IMR-90 (cell line): ENCODE measurements at regions not wholly inside any gene's neighbourhood (a gene's known extent, or its start where the extent isn't known, plus 50 kb on each side); places are given as distances from the start of the nearest gene placed in this dataset.

Source experiments
- ATAC-seq: fragments of 200-7000 bp; cut with Tn5 transposase; 2 replicates; pipeline ENCODE4 v1.9.1; 2020; ENCODE audit warnings: low read depth, mild to moderate bottlenecking, moderate library complexity
- BruUV-seq: library from RNA; stranded (reverse); fragments of 400-500 nt; replicated peaks from 2 replicates; lab custom pipeline; 2021; lab: Mats Ljungman, UMichigan
- CTCF ChIA-PET: fragments of 300-600 bp; formaldehyde crosslinking; extraction: SDS; loops from one replicate; lab custom pipeline; 2021; ENCODE audit warnings: antibody characterized with exemption; lab: Yijun Ruan, JAX
- POLR2A ChIA-PET: fragments of 300-600 bp; sonication (Branson Sonifier 250); formaldehyde crosslinking; loops from one replicate; lab custom pipeline; 2022; ENCODE audit warnings: antibody characterized with exemption; ENCODE audit not compliant: unreplicated experiment; lab: Charles Lee
- DNase-seq: peaks from one replicate; pipeline ENCODE4 v3.0.0; 2013
- H2AFZ ChIP-seq: replicated peaks from 2 replicates; pipeline ENCODE3; 2013; ENCODE audit warnings: low read length, mild to moderate bottlenecking; ENCODE audit not compliant: poor library complexity
- H2AK5ac ChIP-seq: 2 replicates; pipeline ENCODE4 v1.6.1; 2013; ENCODE audit warnings: low read depth, low read length, inconsistent platforms
- H2AK9ac ChIP-seq: replicated peaks from 2 replicates; pipeline ENCODE3; 2013; ENCODE audit warnings: mild to moderate bottlenecking, low read depth, low read length, moderate library complexity; ENCODE audit not compliant: poor library complexity
- H2BK120ac ChIP-seq: 2 replicates; pipeline ENCODE4 v1.6.1; 2013; ENCODE audit warnings: low read depth, low read length, inconsistent platforms
- H2BK15ac ChIP-seq: 3 replicates; pipeline ENCODE4 v1.6.1; 2013; ENCODE audit warnings: low read depth, low read length, inconsistent platforms
- H2BK20ac ChIP-seq: 2 replicates; pipeline ENCODE4 v1.6.1; 2013; ENCODE audit warnings: low read depth, mild to moderate bottlenecking, inconsistent platforms, low read length, moderate library complexity
- H2BK5ac ChIP-seq: 2 replicates; pipeline ENCODE4 v1.6.1; 2013; ENCODE audit warnings: mild to moderate bottlenecking, low read depth, low read length, inconsistent platforms; ENCODE audit not compliant: poor library complexity, severe bottlenecking
- H3K14ac ChIP-seq: replicated peaks from 2 replicates; pipeline ENCODE4 v1.6.1; 2013; ENCODE audit warnings: low read depth, low read length, inconsistent platforms
- H3K18ac ChIP-seq: 2 replicates; pipeline ENCODE4 v1.6.1; 2013; ENCODE audit warnings: low read depth, low read length, control low read depth
- H3K23ac ChIP-seq: 2 replicates; pipeline ENCODE4 v1.6.1; 2013; ENCODE audit warnings: low read depth, low read length, inconsistent platforms
- H3K27ac ChIP-seq: 2 replicates; pipeline ENCODE4 v1.5.1; 2013; ENCODE audit warnings: mild to moderate bottlenecking, control low read depth, low read length; ENCODE audit not compliant: insufficient read depth
- H3K27me3 ChIP-seq: 2 replicates; pipeline ENCODE4 v1.6.1; 2013; ENCODE audit warnings: low read length; ENCODE audit not compliant: control insufficient read depth, insufficient read depth
- H3K36me3 ChIP-seq: 2 replicates; pipeline ENCODE4 v1.6.1; 2013; ENCODE audit warnings: low read length, mixed read lengths; ENCODE audit not compliant: control insufficient read depth, insufficient read depth
- H3K4ac ChIP-seq: 2 replicates; pipeline ENCODE4 v1.6.1; 2013; ENCODE audit warnings: low read depth, low read length, inconsistent platforms
- H3K4me1 ChIP-seq: 2 replicates; pipeline ENCODE4 v1.6.1; 2013; ENCODE audit warnings: low read length, mixed read lengths; ENCODE audit not compliant: control insufficient read depth, insufficient read depth
- H3K4me2 ChIP-seq: 2 replicates; pipeline ENCODE4 v1.6.1; 2013; ENCODE audit warnings: low read depth, mild to moderate bottlenecking, control low read depth, low read length, moderate library complexity
- H3K4me3 ChIP-seq: 2 replicates; pipeline ENCODE4 v1.5.1; 2013; ENCODE audit warnings: low read depth, mild to moderate bottlenecking, control low read depth, low read length, moderate library complexity; ENCODE audit not compliant: insufficient read depth
- H3K56ac ChIP-seq: 2 replicates; pipeline ENCODE4 v1.6.1; 2013; ENCODE audit warnings: low read length, inconsistent platforms; ENCODE audit not compliant: insufficient read depth; ENCODE audit errors: extremely low read depth
- H3K79me1 ChIP-seq, 2 experiments: 2 replicates each; pipeline ENCODE4 v1.6.1; 2013; ENCODE audit warnings: low read length in 2 of 2, inconsistent platforms in 1 of 2, low read depth in 1 of 2
- H3K9ac ChIP-seq: 2 replicates; pipeline ENCODE4 v1.6.1; 2013; ENCODE audit warnings: low read depth, low read length, control low read depth
- H3K9me1 ChIP-seq: 2 replicates; pipeline ENCODE4 v1.6.1; 2013; ENCODE audit warnings: low read length, inconsistent platforms; ENCODE audit not compliant: insufficient read depth
- H3K9me3 ChIP-seq: 2 replicates; pipeline ENCODE4 v1.6.1; 2013; ENCODE audit warnings: low read length; ENCODE audit not compliant: control insufficient read depth, insufficient read depth
- H4K20me1 ChIP-seq: 2 replicates; pipeline ENCODE4 v1.6.1; 2013; ENCODE audit warnings: low read length, inconsistent platforms; ENCODE audit not compliant: insufficient read depth
- H4K5ac ChIP-seq: 2 replicates; pipeline ENCODE4 v1.6.1; 2013; ENCODE audit warnings: mild to moderate bottlenecking, low read depth, low read length, control low read depth
- H4K8ac ChIP-seq, 2 experiments: 2 replicates each; pipeline ENCODE4 v1.6.1; 2013; ENCODE audit warnings: low read depth in 2 of 2, low read length in 2 of 2, control low read depth in 1 of 2, inconsistent platforms in 1 of 2
- H4K91ac ChIP-seq: 2 replicates; pipeline ENCODE4 v1.6.1; 2013; ENCODE audit warnings: low read depth, low read length, inconsistent platforms; ENCODE audit not compliant: insufficient read depth
- BHLHE40 ChIP-seq: fragments of 150-350 bp; IDR thresholded peaks from 2 replicates; pipeline ENCODE4 v1.6.1; 2016; ENCODE audit warnings: mild to moderate bottlenecking, low read depth, low read length
- CEBPB ChIP-seq: IDR thresholded peaks from 2 replicates; pipeline ENCODE4 v1.6.1; 2012; ENCODE audit warnings: low read depth, low read length, improper control_type of control experiment
- CHD1 ChIP-seq: IDR thresholded peaks from 2 replicates; pipeline ENCODE4 v1.6.1; 2012; ENCODE audit warnings: low read depth, low read length, improper control_type of control experiment
- CTCF ChIP-seq: conservative IDR thresholded peaks from 2 replicates; pipeline ENCODE4 v1.5.1; 2012; ENCODE audit warnings: mild to moderate bottlenecking, low read depth, low read length, improper control_type of control experiment
- FOS ChIP-seq: fragments of 150-350 bp; IDR thresholded peaks from 2 replicates; pipeline ENCODE4 v1.6.1; 2016; ENCODE audit warnings: low read depth, low read length
- MAFK ChIP-seq: IDR thresholded peaks from 2 replicates; pipeline ENCODE4 v1.6.1; 2012; ENCODE audit warnings: low read depth, low read length, improper control_type of control experiment
- MAZ ChIP-seq: IDR thresholded peaks from 2 replicates; pipeline ENCODE4 v1.6.1; 2012; ENCODE audit warnings: low read depth, mild to moderate bottlenecking, low read length, improper control_type of control experiment, moderate library complexity, borderline replicate concordance
- MXI1 ChIP-seq: IDR thresholded peaks from 2 replicates; pipeline ENCODE4 v1.6.1; 2012; ENCODE audit warnings: low read depth, mild to moderate bottlenecking, low read length, moderate library complexity, borderline replicate concordance
- NFE2L2 ChIP-seq: fragments of 150-350 bp; IDR thresholded peaks from 2 replicates; pipeline ENCODE4 v1.6.1; 2016; ENCODE audit warnings: low read depth, mild to moderate bottlenecking, low read length
- POLR2A ChIP-seq: IDR thresholded peaks from 2 replicates; pipeline ENCODE4 v1.6.1; 2012; ENCODE audit warnings: mild to moderate bottlenecking, low read depth, low read length
- RAD21 ChIP-seq: IDR thresholded peaks from 2 replicates; pipeline ENCODE4 v1.6.1; 2012; ENCODE audit warnings: low read length, improper control_type of control experiment
- RCOR1 ChIP-seq: IDR thresholded peaks from 2 replicates; pipeline ENCODE4 v1.6.1; 2012; ENCODE audit warnings: mild to moderate bottlenecking, low read length, improper control_type of control experiment; ENCODE audit not compliant: insufficient replicate concordance
- RFX5 ChIP-seq: IDR thresholded peaks from 2 replicates; pipeline ENCODE4 v1.8.0; 2012; ENCODE audit warnings: low read depth, mild to moderate bottlenecking, low read length, moderate library complexity
- SMC3 ChIP-seq: fragments of 150-350 bp; IDR thresholded peaks from 2 replicates; pipeline ENCODE4 v1.6.1; 2016; ENCODE audit warnings: low read depth, mild to moderate bottlenecking, antibody characterized with exemption, low read length, moderate library complexity
- USF2 ChIP-seq: fragments of 150-350 bp; IDR thresholded peaks from 2 replicates; pipeline ENCODE4 v1.6.1; 2017; ENCODE audit warnings: mild to moderate bottlenecking, antibody characterized with exemption, low read length, low read depth
- WGBS, 2 experiments: methylation state at CpG; one replicate each; pipeline versions ENCODE4 v1.1.5 to v1.1.7; 2013; ENCODE audit warnings: missing lambda C conversion rate in 2 of 2; ENCODE audit not compliant: insufficient read length in 1 of 2; ENCODE audit errors: extremely low coverage in 2 of 2; 5-methylcytosine and 5-hydroxymethylcytosine counted together
- dilution Hi-C: fragments of 300-500 bp; cut with HindIII; formaldehyde crosslinking; loops from one replicate; pipeline ENCODE4 v1.14.3; 2018; ENCODE audit warnings: low sequenced_read_pairs; ENCODE audit not compliant: unreplicated experiment
- in situ Hi-C: fragments of 300-500 bp; cut with MboI; formaldehyde crosslinking; loops from 3 replicates; pipeline ENCODE4 v1.14.3; 2019; ENCODE audit warnings: low sequenced_read_pairs, inconsistent platforms, mixed read lengths
- intact Hi-C: fragments of 100-400 bp; cut with micrococcal nuclease; formaldehyde crosslinking; loops from 2 replicates; pipeline ENCODE4 v1.10.0; 2022
- TF ChIP-seq, protein P1 (sequence below): fragments of 150-350 bp; IDR thresholded peaks from 2 replicates; pipeline ENCODE4 v1.6.1; 2016; ENCODE audit warnings: low read depth, mild to moderate bottlenecking, low read length, moderate library complexity, borderline replicate concordance

DNA sequence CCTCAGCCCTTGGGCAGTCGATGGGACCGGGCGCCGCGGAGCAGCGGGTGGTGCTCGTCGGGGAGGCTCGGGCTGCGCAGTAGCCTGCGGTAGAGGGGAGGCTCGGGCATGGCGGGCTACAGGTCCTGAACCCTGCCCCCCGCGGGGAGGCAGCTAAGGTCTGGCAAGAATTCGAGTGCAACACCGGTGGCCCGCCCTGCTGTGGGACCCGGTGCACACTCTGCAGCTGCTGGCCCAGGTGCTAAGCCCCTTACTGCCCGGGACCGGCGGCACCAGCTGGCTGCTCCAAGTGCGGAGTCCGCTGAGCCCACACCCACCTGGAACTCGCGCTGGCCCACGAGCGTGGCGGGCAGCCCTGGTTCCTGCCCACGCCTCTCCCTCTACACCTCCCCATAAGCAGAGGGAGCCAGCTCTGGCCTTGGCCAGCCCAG is 377.7 kb upstream of the RBMS3 start:
- Histone ChIP-seq H3K27ac (no peak overlapping the region), H2AK5ac (no peak overlapping the region), H4K91ac (no peak overlapping the region), H3K4ac (no peak overlapping the region), H3K9me3 (no peaks in the 10 kb centered on the region), H4K20me1 (no peaks in the 10 kb centered on the region), H2BK5ac (no peak overlapping the region), H3K56ac (no peak overlapping the region), H2BK120ac (no peak overlapping the region), H3K9me1 (no peaks in the 10 kb centered on the region), H3K4me3 (no peak overlapping the region), H3K14ac (no peak overlapping the region), H2AFZ (no peak overlapping the region), H3K79me1 (no peaks in the 10 kb centered on the region), H3K23ac (no peak overlapping the region), H2AK9ac (no peak overlapping the region), H4K5ac (no peak overlapping the region), H4K8ac (no peak overlapping the region), H3K4me2 (no peak overlapping the region), H3K9ac (no peak overlapping the region), H3K4me1 (no peaks in the 10 kb centered on the region), H3K36me3 (no peaks in the 10 kb centered on the region), H3K27me3 (no peaks in the 10 kb centered on the region), H3K18ac (no peak overlapping the region), H2BK20ac (no peak overlapping the region), H2BK15ac (no peak overlapping the region)
- CTCF ChIA-PET: no interaction called here
- WGBS, 2 experiments: 94% methylated on average over 19 of the region's 30 CpGs; no CpG with 5 or more reads in 1 of the 2 experiments
- dilution Hi-C loops (no loop called here), in situ Hi-C loops (no loop called here), intact Hi-C loops (no loop called here)
- ATAC-seq (no peak), DNase-seq (no peak)
- TF ChIP-seq RCOR1: no peak
- no peak for TF ChIP-seq USF2
- TF ChIP-seq NFE2L2: no peak
- no peak for TF ChIP-seq BHLHE40
- TF ChIP-seq, protein P1, sequence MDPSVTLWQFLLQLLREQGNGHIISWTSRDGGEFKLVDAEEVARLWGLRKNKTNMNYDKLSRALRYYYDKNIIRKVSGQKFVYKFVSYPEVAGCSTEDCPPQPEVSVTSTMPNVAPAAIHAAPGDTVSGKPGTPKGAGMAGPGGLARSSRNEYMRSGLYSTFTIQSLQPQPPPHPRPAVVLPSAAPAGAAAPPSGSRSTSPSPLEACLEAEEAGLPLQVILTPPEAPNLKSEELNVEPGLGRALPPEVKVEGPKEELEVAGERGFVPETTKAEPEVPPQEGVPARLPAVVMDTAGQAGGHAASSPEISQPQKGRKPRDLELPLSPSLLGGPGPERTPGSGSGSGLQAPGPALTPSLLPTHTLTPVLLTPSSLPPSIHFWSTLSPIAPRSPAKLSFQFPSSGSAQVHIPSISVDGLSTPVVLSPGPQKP: no peak
- TF ChIP-seq CEBPB: no peak
- TF ChIP-seq CTCF: no peak
- TF ChIP-seq CHD1: no peak
- no peak for TF ChIP-seq SMC3
- TF ChIP-seq POLR2A: no peak
- TF ChIP-seq RFX5: no peak
- TF ChIP-seq RAD21: no peak
- TF ChIP-seq MAFK: no peak
- TF ChIP-seq MXI1: no peak
- TF ChIP-seq MAZ: no peak
- no peak for TF ChIP-seq FOS
- no TSS peak for BruUV-seq
- POLR2A ChIA-PET: no interaction called here
